ENCODE measurements at regions not wholly inside any gene's neighbourhood (a gene's known extent, or its start where the extent isn't known, plus 50 kb on each side); places are given as distances from the start of the nearest gene placed in this dataset.

DNA sequence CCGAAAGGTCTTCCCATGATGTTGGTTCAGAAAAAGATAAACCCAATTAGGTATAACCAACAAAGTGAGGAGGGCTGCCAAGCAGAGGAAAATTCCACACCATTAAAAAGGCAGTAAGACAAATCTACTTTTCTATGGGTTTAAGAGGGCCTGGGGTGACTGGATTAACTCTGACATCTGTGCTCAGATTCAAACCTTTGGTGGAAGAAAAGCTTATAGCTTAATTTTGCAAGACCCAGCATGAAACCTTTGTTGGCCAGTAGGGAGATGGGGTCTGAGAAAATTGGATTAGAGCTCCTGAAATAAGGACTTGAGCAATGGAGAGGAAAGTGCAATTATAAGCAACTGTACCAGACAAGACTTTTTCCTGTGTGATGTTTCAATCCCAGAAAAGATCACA is 104.2 kb downstream of the KDR start:
- TF ChIP-seq, protein P1, sequence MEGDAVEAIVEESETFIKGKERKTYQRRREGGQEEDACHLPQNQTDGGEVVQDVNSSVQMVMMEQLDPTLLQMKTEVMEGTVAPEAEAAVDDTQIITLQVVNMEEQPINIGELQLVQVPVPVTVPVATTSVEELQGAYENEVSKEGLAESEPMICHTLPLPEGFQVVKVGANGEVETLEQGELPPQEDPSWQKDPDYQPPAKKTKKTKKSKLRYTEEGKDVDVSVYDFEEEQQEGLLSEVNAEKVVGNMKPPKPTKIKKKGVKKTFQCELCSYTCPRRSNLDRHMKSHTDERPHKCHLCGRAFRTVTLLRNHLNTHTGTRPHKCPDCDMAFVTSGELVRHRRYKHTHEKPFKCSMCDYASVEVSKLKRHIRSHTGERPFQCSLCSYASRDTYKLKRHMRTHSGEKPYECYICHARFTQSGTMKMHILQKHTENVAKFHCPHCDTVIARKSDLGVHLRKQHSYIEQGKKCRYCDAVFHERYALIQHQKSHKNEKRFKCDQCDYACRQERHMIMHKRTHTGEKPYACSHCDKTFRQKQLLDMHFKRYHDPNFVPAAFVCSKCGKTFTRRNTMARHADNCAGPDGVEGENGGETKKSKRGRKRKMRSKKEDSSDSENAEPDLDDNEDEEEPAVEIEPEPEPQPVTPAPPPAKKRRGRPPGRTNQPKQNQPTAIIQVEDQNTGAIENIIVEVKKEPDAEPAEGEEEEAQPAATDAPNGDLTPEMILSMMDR (IDR thresholded peaks at IDR 0.05), result no peak
- TF ChIP-seq POLR2A (IDR thresholded peaks at IDR 0.05) (no peak), EP300 (IDR thresholded peaks at IDR 0.05; ENCODE audit: low read depth) (no peak)

Measured in transverse colon (tissue), 3 donors.